ENCODE measurements at regions not wholly inside any gene's neighbourhood (a gene's known extent, or its start where the extent isn't known, plus 50 kb on each side); places are given as distances from the start of the nearest gene placed in this dataset.
"Not testable (repeated sequence)": the region's sequence is repeated elsewhere in the genome, so short reads cannot be mapped to it uniquely, and the experiment has no call there.

DNA sequence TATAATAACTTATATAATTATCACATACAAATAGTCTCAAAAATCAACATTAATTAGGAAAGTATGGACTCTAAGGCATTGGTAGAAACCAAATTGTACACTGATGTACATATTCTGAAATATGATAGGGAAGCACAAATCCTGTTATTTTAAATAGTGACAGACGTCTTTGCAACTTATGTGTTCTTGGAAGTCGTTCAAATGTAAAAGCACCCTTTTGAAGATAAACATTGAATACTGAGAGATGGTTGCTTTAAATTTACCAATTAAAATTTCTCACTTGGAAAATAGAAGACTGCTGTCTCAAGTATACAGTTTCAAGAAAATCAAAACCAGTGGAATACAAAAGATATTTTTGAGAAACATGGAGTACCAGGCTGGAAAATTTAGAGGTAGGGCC is 457.4 kb upstream of the NUDT12 start:
- no peak for DNase-seq

DNA sequence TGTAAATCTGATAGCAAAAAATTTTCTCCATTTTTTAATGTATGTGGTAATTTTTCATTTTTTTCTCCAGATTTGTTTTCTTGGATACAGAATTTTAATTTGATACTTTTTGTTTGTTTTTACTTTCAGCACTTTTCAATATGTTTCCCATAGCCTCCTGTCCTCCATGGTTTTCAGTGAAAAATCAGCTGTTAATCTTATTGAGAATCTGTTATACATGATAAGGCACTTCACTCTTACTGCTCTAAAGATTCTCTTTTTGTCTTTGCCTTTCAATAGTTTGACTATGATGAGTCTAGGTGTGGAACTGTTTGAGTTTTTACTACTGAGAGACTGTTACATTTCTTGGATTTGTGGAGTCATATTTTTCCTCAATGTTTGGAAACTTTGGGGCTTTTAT is 455.7 kb upstream of the NUDT12 start:
- no peak for DNase-seq

DNA sequence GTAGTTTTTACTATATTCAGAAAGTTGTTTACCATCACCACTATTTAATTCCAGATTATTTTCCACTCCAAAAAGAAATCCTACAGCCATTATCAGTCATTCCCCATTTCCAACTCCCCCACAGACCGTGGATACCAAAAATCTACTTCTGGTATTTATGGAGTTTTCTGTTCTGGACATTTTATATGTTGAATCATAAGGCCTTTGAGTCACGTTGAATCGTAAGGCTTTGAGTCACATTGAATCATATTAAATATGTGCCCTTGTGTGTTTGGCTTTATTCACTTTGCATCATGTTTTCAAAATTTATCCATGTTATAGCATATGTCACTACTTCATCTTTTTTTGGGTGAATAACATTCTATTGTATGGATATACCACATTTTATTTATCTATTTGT is 454.1 kb upstream of the NUDT12 start:
- DNase-seq = no peak

- DNase-seq = no peak
These were observed 453.2 kb upstream of the NUDT12 start for GRCh38 chr5:104015765-104016164.

GRCh38 chr5:104002783-104003182 is 440.2 kb upstream of the NUDT12 start:
- not testable (repeated sequence) for DNase-seq

GRCh38 chr5:104001136-104001535 is 438.5 kb upstream of the NUDT12 start:
- DNase-seq = no peak

- no peak for DNase-seq
These were observed 430.4 kb upstream of the NUDT12 start for GRCh38 chr5:103993031-103993430.

- DNase-seq = no peak
These were observed 427.5 kb upstream of the NUDT12 start for GRCh38 chr5:103990064-103990463.

DNA sequence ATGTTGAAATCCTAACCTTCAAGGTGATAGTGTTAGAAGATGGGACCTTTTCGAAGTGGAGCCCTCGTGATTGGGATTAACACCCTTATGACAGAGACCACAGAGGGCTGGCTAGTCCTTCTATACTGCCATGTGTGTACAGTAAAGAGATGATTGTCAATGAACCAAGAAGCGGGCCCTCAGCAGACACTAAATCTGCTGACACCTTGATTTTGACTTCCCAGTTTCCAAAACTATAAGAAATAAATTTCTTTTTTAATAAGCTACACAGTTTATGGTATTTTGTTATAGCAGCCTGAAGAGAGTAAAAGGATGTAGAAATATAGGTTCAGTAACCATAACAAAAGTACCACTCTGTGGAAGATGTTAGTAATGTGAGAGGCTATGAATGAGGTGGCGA is 419.0 kb upstream of the NUDT12 start:
- DNase-seq = no peak

GRCh38 chr5:103973669-103974068 is 411.1 kb upstream of the NUDT12 start:
- no peak for DNase-seq

- DNase-seq = not testable (repeated sequence)
These were observed 403.7 kb upstream of the NUDT12 start for GRCh38 chr5:103966295-103966694.

DNA sequence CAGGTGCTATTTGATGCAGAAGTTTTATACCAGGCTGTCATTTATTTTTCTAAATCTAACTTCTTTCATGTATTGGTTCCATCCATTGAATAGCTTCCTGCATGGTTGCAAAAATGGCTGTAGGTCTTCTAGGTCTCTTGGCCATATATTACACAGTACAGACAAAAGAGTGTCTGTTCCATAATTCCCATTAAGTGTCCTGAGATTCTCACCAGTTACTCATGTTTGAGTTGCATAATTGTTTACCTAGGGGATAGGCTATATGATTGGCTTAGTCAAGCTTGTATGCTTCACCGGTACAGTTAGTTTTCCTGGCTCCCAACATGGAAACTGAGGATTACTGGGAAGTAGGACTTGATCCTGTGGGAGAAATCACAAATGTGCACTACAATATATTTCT is 399.4 kb upstream of the NUDT12 start:
- DNase-seq = no peak

GRCh38 chr5:103953601-103954382 is 391.2 kb upstream of the NUDT12 start:
- DNase-seq = no peak

- DNase-seq = no peak
These were observed 389.2 kb upstream of the NUDT12 start for GRCh38 chr5:103951776-103952175.

DNA sequence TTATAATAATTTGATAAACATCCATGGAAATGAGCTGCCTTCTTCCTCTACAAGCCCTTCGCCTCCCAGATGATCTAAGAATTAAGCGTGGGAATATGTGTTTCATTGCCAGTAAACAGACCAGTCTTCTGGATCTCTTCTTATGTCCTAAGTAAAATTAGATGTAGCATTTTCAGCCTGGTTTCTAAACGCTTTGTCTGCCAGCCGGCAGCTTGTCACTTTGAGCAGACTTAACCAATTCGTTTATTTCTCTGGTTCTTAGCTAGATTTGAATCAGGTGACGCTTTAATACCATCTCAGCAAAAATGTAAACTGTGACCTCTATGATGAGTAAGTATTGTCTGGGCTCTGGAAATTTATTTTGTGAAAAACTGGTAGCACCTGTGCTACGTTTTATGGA is 380.6 kb upstream of the NUDT12 start:
- no peak for DNase-seq

DNA sequence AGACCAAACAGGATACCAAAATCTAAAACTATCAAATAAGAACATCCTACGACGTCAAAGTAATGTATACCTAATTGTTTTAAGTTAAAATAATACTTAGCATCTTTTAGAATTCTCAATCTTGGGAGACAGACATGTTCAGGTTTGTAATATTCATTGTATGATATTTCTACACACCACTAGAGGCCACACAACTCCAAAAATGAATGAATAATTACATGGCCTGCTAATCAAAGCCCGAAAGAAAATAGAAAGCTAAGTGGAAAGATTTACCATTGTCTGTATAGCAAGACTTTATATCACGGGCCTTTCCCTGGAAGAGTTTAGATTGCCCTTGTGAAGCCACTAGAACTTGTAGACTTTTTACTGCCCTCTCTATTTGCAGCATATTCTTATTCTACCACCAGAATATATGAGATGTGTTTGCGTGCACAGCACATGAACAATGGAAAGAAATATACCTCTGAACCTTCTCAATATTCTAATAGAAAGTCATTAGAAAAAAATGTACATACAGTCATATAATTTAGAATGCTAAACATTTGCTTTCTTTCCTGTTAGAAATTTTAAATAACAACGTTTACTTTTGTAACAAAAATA is 380.1 kb upstream of the NUDT12 start:
- peak in 1 of 2 donors; percentile 20 for DNase-seq

DNA sequence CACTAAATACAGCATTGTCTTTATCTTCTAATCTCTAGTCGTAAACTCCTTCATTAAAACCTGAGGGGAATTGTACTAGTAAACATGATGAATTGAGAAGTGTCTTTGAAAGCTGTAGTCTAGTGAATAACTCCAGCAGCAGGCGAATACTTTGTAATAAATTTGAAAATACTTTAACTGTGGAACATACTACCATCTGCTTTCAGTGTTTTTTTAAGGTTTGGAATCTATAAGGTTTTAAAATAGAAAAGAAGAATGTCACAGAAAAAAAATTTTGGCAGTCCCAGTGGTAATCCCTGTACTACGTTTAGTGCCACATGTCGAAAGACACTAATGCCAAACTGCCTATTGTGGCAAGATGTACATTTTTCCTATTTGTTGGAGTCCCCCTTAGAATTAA is 379.0 kb upstream of the NUDT12 start:
- DNase-seq = no peak

DNA sequence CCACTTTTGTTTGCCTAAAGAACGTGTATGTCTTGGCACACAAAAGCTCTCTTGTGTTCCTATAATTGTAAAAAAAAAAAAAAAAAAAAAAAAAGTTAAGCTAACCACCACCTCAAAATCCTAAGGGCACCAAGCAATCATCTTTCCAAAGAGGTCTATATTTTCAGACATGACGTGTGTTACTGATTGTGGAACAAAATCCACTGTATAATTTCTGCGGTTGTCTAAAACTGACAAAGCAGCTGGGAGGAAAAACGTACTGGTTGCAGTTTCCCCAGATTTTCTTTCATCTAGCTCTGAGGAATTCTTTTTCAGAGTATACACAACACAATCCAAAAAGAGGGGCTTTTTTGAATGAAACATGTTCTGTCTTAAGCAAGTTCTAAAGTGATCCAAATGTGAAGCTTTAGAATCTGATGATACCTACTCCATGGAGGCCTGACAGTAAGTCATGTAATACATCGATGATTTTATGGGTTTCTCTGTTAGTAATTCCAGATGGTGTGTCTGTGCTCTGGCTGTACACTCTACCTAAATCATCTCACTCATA is 375.6 kb upstream of the NUDT12 start:
- DNase-seq = no peak

DNA sequence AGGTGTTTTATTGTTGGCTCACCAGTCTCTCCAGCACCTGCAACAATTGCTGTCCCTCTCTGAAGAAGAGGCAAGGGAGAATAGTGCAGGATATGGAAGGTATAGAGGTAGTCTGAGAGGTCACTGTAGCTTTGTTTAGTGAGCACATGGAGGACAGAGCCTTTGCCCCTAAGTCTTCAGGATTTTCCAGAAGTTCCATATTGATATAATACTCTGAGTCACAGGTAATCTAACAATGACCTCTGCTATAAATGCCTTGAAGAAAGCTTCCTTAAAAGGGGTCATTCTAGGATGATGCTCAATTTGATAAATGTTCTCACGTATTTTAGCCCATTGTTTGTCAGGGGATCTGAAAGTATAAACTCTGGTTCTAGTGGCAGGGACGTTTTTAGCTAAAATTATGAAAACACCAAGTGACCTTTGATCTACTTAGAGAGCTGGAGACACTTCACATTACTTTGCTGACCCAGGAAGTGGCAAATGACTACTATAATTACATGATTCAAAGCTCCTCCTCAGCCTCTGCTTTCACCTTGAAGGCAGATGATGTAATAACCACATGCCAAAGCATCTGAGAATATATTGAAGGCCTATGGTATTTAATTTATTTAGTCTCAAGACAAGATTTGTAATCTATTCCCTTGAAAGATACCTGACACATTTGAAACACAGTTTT is 366.9 kb upstream of the NUDT12 start:
- DNase-seq = no peak

DNA sequence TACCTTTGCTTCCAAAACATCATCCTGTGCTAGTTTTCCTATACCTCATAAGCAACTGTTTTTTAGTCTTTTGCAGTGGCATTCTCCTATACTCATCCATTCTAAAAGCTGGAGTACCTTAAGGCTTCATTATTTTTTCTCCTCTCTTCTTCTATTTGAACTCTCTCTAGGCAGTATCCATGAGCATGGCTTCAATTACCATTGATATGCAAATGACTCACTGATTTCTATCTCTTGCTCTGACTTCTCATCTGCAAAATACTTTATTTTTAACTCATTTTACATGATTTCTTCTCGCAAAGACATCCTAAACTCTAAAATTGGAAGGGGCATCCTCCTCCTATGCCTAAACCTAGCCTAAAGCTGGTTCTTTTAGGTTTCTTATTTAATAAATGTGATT is 365.1 kb upstream of the NUDT12 start:
- DNase-seq = no peak

GRCh38 chr5:103923616-103924168 is 361.1 kb upstream of the NUDT12 start:
- DNase-seq = no peak

DNA sequence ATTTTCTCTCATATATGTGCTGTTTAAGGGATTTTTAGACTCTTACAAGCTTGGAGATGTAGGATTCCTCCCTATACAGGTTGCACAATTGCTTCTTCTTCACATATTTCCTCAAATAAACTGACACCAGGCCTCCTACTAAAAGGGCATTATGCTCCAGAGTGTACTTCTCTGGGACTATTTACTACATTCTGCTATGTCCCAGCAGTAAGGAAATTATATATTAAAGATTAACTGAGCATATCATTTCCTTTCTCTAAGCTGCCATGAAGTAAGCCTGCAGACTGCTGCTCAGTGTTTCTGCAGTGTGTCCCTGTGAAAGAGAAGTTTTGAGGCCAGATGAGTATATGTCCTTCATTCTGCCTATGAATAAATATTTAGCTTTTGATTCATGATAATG is 356.9 kb upstream of the NUDT12 start:
- DNase-seq = no peak

DNA sequence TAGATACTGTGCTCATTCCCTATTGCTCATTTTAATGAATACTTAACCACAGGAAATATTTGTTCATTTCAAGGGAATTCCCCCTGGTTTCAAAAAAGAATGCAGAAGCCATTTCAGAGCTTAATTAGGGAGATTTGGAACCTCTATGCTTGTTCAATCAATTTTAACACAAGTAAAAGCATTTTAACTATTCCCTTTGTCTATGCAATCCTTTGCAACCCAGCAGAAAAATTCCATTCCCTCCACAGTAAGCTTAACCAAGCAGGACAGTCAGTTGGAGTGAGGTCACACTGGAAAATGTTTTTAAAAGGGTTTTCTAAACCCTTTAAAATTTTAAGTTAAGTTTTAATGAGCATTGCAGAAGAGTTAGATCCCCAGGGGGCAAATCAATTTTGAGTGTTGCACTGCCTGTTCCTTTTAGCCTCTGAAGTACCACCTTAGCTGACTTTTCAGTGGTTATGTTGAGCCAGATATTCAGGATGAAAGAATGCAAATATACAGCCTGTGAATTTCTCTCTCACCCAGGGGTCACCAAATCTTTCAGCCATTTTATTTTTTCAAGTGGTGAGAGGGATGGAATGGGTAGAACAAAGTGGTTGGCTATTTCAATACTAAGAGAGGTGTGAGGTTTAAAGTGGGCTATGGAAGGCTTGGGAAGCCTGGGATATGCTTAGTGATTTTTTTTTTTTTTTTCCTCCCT is 356.2 kb upstream of the NUDT12 start:
- no peak for DNase-seq

Measured in hippocampal formation (tissue), 2 donors.